B cell (primary cell): ENCODE measurements at regions not wholly inside any gene's neighbourhood (a gene's known extent, or its start where the extent isn't known, plus 50 kb on each side); places are given as distances from the start of the nearest gene placed in this dataset.

ENCODE experiments used
- EZH2 ChIP-seq: IDR thresholded peaks from 2 replicates; pipeline ENCODE4 v1.6.1; 2012; ENCODE audit warnings: borderline replicate concordance, low read depth, mild to moderate bottlenecking, moderate library complexity, low read length; ENCODE audit not compliant: insufficient read depth, poor library complexity, severe bottlenecking
- TF ChIP-seq, protein P1 (sequence below): fragments of 200-600 bp; IDR thresholded peaks from one replicate; pipeline ENCODE4 v1.8.0; 2022; ENCODE audit warnings: antibody characterized with exemption, mild to moderate bottlenecking

DNA sequence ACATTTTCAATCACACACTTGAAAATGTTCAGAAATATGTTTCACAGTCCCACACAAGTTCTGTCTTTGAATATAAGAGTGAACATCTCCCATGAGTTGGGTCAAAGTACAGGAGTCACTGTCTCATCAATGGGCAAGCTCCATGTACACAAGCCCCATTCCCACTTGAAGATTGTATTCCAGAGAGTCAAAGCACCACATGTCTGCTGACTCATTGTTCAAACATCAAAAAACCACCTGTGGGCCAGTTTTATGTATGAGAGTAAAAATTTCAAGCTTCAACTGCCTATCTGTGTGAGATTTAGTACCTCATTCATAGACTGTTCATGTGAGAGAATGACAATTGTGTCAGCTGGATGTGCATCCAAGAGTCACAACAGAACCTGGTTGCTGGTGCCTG, 1174.4 kb upstream of the AMELY start:
- TF ChIP-seq, protein P1, sequence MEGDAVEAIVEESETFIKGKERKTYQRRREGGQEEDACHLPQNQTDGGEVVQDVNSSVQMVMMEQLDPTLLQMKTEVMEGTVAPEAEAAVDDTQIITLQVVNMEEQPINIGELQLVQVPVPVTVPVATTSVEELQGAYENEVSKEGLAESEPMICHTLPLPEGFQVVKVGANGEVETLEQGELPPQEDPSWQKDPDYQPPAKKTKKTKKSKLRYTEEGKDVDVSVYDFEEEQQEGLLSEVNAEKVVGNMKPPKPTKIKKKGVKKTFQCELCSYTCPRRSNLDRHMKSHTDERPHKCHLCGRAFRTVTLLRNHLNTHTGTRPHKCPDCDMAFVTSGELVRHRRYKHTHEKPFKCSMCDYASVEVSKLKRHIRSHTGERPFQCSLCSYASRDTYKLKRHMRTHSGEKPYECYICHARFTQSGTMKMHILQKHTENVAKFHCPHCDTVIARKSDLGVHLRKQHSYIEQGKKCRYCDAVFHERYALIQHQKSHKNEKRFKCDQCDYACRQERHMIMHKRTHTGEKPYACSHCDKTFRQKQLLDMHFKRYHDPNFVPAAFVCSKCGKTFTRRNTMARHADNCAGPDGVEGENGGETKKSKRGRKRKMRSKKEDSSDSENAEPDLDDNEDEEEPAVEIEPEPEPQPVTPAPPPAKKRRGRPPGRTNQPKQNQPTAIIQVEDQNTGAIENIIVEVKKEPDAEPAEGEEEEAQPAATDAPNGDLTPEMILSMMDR: no peak
- no peak for TF ChIP-seq EZH2
